GM12865 (cell line): ENCODE measurements at regions not wholly inside any gene's neighbourhood (a gene's known extent, or its start where the extent isn't known, plus 50 kb on each side); places are given as distances from the start of the nearest gene placed in this dataset.

ENCODE experiments used
- DNase-seq: peaks from one replicate; pipeline ENCODE4 v3.0.0; 2010; ENCODE audit warnings: low read depth
- H3K4me3 ChIP-seq: 2 replicates; pipeline ENCODE4 v1.5.1; 2011; ENCODE audit warnings: mild to moderate bottlenecking, low read depth, low read length, control low read depth
- TF ChIP-seq, protein P1 (sequence below): IDR thresholded peaks from 2 replicates; pipeline ENCODE4 v1.5.1; 2011; ENCODE audit warnings: low read length, control low read depth, low read depth, inconsistent platforms; ENCODE audit not compliant: insufficient read depth; ENCODE audit errors: missing control alignments

DNA sequence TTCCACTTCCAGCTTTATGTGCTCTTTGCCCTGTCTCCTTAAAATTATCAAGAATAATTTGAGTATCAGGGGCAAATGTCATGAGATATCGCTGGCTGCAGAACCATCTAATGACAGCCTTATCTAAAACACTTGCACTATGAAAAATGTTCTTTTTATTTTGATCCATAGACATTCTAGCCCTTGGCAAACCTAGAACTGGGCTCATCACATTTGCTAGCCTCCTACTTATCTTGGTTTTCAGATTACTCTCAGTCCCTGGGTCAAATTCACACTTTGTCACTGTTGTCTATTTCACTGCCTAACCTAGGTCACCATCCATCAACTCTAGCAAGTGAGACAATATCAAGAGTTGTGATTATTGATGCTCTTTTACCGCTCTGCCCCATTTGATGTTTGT lies 59.9 kb upstream of the IPO9 start:
- DNase-seq = no peak
- no peak overlapping the region for H3K4me3 ChIP-seq
- TF ChIP-seq, protein P1, sequence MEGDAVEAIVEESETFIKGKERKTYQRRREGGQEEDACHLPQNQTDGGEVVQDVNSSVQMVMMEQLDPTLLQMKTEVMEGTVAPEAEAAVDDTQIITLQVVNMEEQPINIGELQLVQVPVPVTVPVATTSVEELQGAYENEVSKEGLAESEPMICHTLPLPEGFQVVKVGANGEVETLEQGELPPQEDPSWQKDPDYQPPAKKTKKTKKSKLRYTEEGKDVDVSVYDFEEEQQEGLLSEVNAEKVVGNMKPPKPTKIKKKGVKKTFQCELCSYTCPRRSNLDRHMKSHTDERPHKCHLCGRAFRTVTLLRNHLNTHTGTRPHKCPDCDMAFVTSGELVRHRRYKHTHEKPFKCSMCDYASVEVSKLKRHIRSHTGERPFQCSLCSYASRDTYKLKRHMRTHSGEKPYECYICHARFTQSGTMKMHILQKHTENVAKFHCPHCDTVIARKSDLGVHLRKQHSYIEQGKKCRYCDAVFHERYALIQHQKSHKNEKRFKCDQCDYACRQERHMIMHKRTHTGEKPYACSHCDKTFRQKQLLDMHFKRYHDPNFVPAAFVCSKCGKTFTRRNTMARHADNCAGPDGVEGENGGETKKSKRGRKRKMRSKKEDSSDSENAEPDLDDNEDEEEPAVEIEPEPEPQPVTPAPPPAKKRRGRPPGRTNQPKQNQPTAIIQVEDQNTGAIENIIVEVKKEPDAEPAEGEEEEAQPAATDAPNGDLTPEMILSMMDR = no peak

DNA sequence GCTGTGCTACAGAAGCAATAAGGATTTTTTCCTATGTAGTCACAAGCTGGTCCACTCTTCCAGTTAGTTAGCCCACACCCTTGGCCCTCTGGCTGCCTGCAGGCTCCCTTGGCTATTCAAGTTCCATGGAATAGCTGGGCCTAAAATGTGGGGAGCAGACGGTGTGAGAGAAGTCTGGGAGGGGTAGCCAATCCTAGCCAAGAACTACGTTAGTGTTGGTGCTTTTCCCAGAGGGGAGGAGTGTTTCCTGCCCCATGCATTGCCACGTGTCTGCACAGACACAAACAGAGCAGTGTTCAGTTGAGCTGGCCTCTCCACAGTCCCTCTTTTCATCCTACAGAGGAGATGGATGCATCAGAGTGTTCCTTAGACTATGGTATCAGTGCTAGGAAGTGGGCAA lies 59.0 kb upstream of the IPO9 start:
- no peak overlapping the region for H3K4me3 ChIP-seq
- DNase-seq = no peak
- TF ChIP-seq, protein P1 = no peak

DNA sequence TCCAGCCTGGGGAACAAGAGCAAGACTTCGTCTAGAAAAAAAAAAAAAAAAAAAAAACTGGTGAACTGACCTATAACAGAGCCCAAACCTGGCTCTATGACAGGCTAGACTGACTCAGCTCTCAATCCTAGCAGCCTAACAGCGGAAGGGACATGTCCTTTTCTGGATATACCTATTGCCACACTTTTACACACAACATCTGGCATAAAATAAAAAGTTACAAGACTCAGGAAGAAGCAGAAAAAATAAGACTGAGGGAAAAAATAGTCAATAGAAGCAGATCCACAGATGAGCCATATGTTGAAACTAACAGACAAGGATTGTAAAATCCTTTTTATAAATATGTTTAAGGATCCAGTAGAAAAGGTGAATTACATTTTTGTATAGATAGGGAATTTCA lies 57.5 kb upstream of the IPO9 start:
- TF ChIP-seq, protein P1 = no peak
- no peak for DNase-seq
- H3K4me3 ChIP-seq = no peak overlapping the region

DNA sequence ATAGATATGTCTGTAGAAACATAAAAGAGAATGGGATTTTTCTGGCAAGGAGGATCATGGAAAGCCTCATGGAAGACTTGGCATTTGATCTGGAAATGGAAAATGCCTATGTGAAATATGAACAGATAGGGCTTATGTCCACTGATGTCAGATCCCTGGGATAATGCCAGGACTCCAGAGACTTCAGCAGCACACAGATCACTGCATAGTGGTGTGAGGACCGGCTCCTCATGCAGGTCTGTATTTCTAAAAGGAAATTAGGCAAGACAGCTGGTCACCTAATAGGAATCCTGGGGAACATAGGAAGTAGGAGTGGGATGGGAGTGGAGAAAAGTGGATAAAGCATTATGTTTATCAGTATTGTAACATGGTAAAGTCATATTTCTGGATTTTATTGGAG lies 56.8 kb upstream of the IPO9 start:
- no peak overlapping the region for H3K4me3 ChIP-seq
- TF ChIP-seq, protein P1 = no peak
- no peak for DNase-seq

DNA sequence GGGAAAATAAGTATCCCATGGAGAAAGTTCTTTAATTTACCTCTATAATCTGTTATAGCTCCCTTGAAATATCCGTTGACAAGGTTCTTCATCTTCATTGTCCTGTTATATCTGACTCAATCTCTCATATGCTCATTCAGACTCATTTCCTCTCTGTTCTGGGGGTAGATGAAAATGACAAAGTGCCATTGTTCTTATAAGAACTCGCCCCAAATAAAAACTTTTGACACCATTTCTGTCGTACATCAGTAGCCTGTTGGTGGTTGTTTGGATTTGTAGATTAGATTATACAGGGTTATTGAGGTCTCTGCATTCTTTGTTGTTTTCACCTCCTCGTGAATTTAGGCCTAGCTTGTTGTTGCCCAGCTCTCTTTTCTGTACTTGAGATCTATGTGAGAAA lies 55.2 kb upstream of the IPO9 start:
- TF ChIP-seq, protein P1 = no peak

DNA sequence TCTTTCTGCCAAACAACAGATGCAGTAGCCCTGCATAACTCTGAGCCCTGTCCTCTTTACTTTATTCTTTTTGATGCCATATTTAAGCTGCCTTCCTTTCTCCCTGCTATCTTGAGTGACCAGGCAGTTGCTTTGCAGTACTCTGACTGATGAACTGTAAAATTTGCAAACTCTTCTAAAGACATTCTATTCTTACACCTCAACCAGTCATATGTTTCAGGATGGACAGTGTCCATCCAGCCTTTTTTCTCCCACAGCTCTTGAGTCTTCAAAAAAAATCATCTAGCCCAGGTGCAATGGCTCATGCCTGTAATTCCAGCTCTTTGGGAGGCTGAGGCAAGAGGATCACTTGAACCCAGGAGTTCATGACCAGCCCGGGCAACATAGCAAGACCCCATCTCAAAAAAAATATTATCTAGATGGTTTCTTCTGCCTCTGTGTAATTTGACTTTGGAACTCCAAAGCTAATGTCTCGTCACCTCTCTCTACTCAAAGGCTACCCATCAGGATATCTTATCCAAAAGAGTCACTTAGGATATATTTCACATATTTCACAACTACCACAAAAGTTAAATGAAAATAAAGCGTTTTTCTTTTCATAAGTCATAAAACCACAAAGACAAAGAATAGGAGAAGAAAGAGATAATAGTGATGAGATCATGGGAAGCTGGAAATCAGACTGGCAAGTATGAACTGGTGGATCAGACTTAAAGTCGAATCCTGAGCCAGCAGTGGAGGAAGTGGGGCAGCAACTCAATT lies 54.6 kb upstream of the IPO9 start:
- TF ChIP-seq, protein P1 = no peak
- no peak for DNase-seq
- H3K4me3 ChIP-seq = no peak overlapping the region

More for the DNA sequence above, 55.2 kb upstream of the IPO9 start:
- no peak overlapping the region for H3K4me3 ChIP-seq
- no peak for DNase-seq

DNA sequence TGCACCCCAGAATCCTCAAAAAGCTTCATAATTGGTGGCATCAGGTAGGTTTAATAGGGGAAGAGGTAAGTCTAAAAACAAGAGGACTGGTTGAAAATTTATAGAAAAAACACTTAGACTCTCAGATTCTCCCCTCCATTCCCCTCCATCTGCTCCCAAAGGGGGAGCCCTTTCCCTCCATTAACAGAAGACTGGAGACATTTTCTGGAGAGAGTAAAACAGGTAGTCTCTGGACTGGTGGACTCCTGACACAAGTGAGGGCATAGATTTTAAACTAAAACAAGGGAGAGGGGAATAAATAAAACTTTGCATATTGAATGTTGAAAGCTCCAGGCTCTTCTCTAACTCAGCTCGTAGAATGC lies 54.0 kb upstream of the IPO9 start:
- no peak overlapping the region for H3K4me3 ChIP-seq
- TF ChIP-seq, protein P1 = no peak

More for the DNA sequence above, 54.0 kb upstream of the IPO9 start:
- DNase-seq = no peak
